Gastrocnemius medialis (tissue), 4 donors: ENCODE measurements at regions not wholly inside any gene's neighbourhood (a gene's known extent, or its start where the extent isn't known, plus 50 kb on each side); places are given as distances from the start of the nearest gene placed in this dataset.

Source experiments
- POLR2A ChIP-seq, 2 donors: fragments of 450-650 bp; IDR thresholded peaks; one replicate each; pipeline ENCODE4 v1.6.1; 2017; ENCODE audit warnings: antibody characterized with exemption in 2 of 2, mild to moderate bottlenecking in 2 of 2, moderate library complexity in 2 of 2
- TF ChIP-seq, protein P1 (sequence below), 5 experiments: fragments of 450-650 bp in 3 of 5; fragments of 200-600 bp in 2 of 5; sonication (generic) in 2 of 5; IDR thresholded peaks in 4 of 5; conservative IDR thresholded peaks in 1 of 5; 1 replicate in 4 of 5; 2 replicates in 1 of 5; pipeline ENCODE4 v1.5.1; 2016 to 2019; ENCODE audit warnings: antibody characterized with exemption in 5 of 5, mild to moderate bottlenecking in 3 of 5, moderate library complexity in 3 of 5

DNA sequence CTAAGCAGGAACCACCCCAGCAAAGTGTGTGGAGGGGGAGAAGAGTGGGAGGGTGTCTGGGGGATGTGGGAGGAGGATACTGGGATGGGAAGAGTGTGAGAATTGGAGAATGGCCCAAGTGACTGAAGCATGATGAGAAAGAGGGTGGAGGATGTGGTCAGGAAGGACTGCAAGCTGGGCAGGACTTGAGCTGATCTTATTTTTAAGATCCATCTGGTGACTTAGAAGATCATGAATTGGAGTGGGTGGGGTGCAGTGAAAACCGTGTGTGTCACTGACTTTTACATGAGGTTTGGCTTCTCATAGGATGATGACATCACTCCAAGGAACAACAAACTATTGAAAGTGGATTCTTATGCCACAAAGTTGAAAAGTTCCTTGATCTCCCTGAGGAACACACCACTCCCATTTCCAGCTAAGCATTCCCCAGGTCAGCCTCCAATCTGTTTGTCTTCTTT lies 287.5 kb downstream of the GALC start:
- TF ChIP-seq, protein P1, sequence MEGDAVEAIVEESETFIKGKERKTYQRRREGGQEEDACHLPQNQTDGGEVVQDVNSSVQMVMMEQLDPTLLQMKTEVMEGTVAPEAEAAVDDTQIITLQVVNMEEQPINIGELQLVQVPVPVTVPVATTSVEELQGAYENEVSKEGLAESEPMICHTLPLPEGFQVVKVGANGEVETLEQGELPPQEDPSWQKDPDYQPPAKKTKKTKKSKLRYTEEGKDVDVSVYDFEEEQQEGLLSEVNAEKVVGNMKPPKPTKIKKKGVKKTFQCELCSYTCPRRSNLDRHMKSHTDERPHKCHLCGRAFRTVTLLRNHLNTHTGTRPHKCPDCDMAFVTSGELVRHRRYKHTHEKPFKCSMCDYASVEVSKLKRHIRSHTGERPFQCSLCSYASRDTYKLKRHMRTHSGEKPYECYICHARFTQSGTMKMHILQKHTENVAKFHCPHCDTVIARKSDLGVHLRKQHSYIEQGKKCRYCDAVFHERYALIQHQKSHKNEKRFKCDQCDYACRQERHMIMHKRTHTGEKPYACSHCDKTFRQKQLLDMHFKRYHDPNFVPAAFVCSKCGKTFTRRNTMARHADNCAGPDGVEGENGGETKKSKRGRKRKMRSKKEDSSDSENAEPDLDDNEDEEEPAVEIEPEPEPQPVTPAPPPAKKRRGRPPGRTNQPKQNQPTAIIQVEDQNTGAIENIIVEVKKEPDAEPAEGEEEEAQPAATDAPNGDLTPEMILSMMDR (IDR thresholded peaks at IDR 0.05 in 4 of 5, conservative IDR thresholded peaks at IDR 0.05 in 1 of 5) = no peak
- TF ChIP-seq POLR2A (IDR thresholded peaks at IDR 0.05) = no peak
